K562 (cell line): ENCODE measurements at regions not wholly inside any gene's neighbourhood (a gene's known extent, or its start where the extent isn't known, plus 50 kb on each side); places are given as distances from the start of the nearest gene placed in this dataset.

Experiments used
- BCL6 ChIP-seq: fragments of 250-450 bp; sonication (Bioruptor Pico); IDR thresholded peaks from 2 replicates; pipeline ENCODE4 v1.4.0; 2020
- CTCF ChIP-seq, 3 experiments: IDR thresholded peaks in 2 of 3; conservative IDR thresholded peaks in 1 of 3; 2 replicates each; pipeline ENCODE4 v1.5.1; 2011 to 2012; ENCODE audit warnings: low read length in 3 of 3, mild to moderate bottlenecking in 3 of 3, control low read depth in 2 of 3, improper control_type of control experiment in 1 of 3, inconsistent platforms in 1 of 3, low read depth in 1 of 3, mixed read lengths in 1 of 3, moderate library complexity in 1 of 3; ENCODE audit not compliant: insufficient read depth in 2 of 3
- HINFP ChIP-seq: fragments of 450-650 bp; conservative IDR thresholded peaks from 2 replicates; pipeline ENCODE4 v1.6.1; 2016; ENCODE audit warnings: missing genetic modification characterization, low read depth, mild to moderate bottlenecking, control low read depth, missing compliant biosample characterization
- NFE2 ChIP-seq: IDR thresholded peaks from 2 replicates; pipeline ENCODE4 v1.6.1; 2014; ENCODE audit warnings: antibody characterized with exemption, low read depth
- SNRNP70 ChIP-seq: fragments of 200-400 bp; formaldehyde crosslinking; optimal IDR thresholded peaks from 2 replicates; pipeline ENCODE3; 2017; ENCODE audit warnings: low read depth, low read length
- TFAP4 ChIP-seq: sonication (generic); formaldehyde crosslinking; IDR thresholded peaks from 2 replicates; pipeline ENCODE4 v1.8.0; 2022; ENCODE audit warnings: missing genetic modification reagents, mild to moderate bottlenecking, moderate library complexity, borderline replicate concordance
- USF2 ChIP-seq: sonication (generic); formaldehyde crosslinking; IDR thresholded peaks from 2 replicates; pipeline ENCODE4 v1.5.0; 2020; ENCODE audit warnings: missing genetic modification reagents
- ZEB2 ChIP-seq: fragments of 450-650 bp; IDR thresholded peaks from 2 replicates; pipeline ENCODE4 v1.6.1; 2016

GRCh38 chr12:93020631-93021597, 91.8 kb upstream of the EEA1 start:
- TF ChIP-seq TFAP4 (no peak), HINFP (tag) (no peak), BCL6 (CRISPR knock-in tag) (no peak), ZEB2 (peak; percentile 65), CTCF (IDR thresholded peaks at IDR 0.05 in 2 of 3, conservative IDR thresholded peaks at IDR 0.05 in 1 of 3; ENCODE audit: insufficient read depth in 2 of 3, low read depth in 1 of 3, low read length in 3 of 3) (no peak), SNRNP70 (no peak), NFE2 (peak; percentile 62), USF2 (CRISPR knock-in tag) (no peak; the same call in 1 of the 2 replicates)
